Motor neuron (in vitro differentiated cells): ENCODE measurements at regions not wholly inside any gene's neighbourhood (a gene's known extent, or its start where the extent isn't known, plus 50 kb on each side); places are given as distances from the start of the nearest gene placed in this dataset.
A peak's percentile ranks its signal among the peaks of the same experiment; 100 is the strongest.

ENCODE experiments used
- ATAC-seq, 8 experiments: fragments of 200-7000 bp; cut with Tn5 transposase; replicated peaks in 6 of 8; 2 replicates each; pipeline ENCODE4 v1.8.0; 2021; ENCODE audit warnings: mild to moderate bottlenecking in 8 of 8, moderate library complexity in 8 of 8
- H3K27ac ChIP-seq, 2 donors: fragments of 250-450 bp; sonication (Bioruptor Pico); 2 replicates each; pipeline ENCODE4 v1.9.0; 2021; ENCODE audit warnings: antibody characterized with exemption in 2 of 2, mild to moderate bottlenecking in 2 of 2, moderate library complexity in 1 of 2
- H3K4me1 ChIP-seq, 2 donors: fragments of 250-450 bp; sonication (Bioruptor Pico); replicated peaks in 1 of 2; 2 replicates each; pipeline ENCODE4 v1.6.1; 2021; ENCODE audit warnings: antibody characterized with exemption in 2 of 2, mild to moderate bottlenecking in 2 of 2, moderate library complexity in 1 of 2
- H3K4me3 ChIP-seq, 5 donors: fragments of 250-450 bp; sonication (Bioruptor Pico); 2 replicates each; pipeline ENCODE4 v1.9.0; 2021; ENCODE audit warnings: antibody characterized with exemption in 5 of 5, mild to moderate bottlenecking in 5 of 5, moderate library complexity in 4 of 5
- WGBS, 10 experiments: fragments of 450-650 bp; shearing (Covaris generic); methylation state at CpG; one replicate each; pipeline ENCODE4 v1.0.0; 2022; 5-methylcytosine and 5-hydroxymethylcytosine counted together
- in situ Hi-C, 9 experiments: fragments of 400-800 bp; cut with MboI; loops; one replicate each; pipeline ENCODE4 v1.15.0; 2021; ENCODE audit warnings: low sequenced_read_pairs in 9 of 9, low pct_unique_long_range_greater_than_20kb in 2 of 9; ENCODE audit not compliant: unreplicated experiment in 9 of 9

GRCh38 chr18:40494603-40495002 is 1460.4 kb upstream of the PIK3C3 start:
- in situ Hi-C loops: no loop called here

GRCh38 chr18:40493316-40493715 is 1461.7 kb upstream of the PIK3C3 start:
- no peak overlapping the region for H3K27ac ChIP-seq
- no peaks in the 10 kb centered on the region for H3K4me1 ChIP-seq
- WGBS, 10 experiments: 3 to 100% (median 51%) methylated on average over 1 to 4 of the region's 4 CpGs
- in situ Hi-C loops: no loop called here
- H3K4me3 ChIP-seq: no peak overlapping the region
- no peak for ATAC-seq

More at GRCh38 chr18:40494603-40495002, 1460.4 kb upstream of the PIK3C3 start:
- Histone ChIP-seq H3K4me1 (no peaks in the 10 kb centered on the region), H3K4me3 (no peak overlapping the region), H3K27ac (no peak overlapping the region)
- 3 to 88% (median 58%) methylated on average over 1 to 2 of the region's 2 CpGs for WGBS, 10 experiments
- ATAC-seq: no peak

- H3K27ac ChIP-seq: no peak overlapping the region
- ATAC-seq: no peak
- in situ Hi-C loops: no loop called here
Measured at GRCh38 chr18:40489301-40489700, 1465.7 kb upstream of the PIK3C3 start.

GRCh38 chr18:40485318-40485717 is 1469.7 kb upstream of the PIK3C3 start:
- no peaks in the 10 kb centered on the region for H3K4me1 ChIP-seq
- no peak overlapping the region for H3K4me3 ChIP-seq
- peak in 1 of 8 experiments; percentile 29 for ATAC-seq
- in situ Hi-C loops: no loop called here
- H3K27ac ChIP-seq: no peak overlapping the region

More at GRCh38 chr18:40489301-40489700, 1465.7 kb upstream of the PIK3C3 start:
- Histone ChIP-seq H3K4me1 (no peaks in the 10 kb centered on the region), H3K4me3 (no peak overlapping the region)

GRCh38 chr18:40473221-40474029 is 1481.6 kb upstream of the PIK3C3 start:
- ATAC-seq: peak in 5 of 8 experiments; percentile 33 to 94 (median 84)
- WGBS, 10 experiments: 0 to 81% (median 51%) methylated on average over 2 to 8 of the region's 8 CpGs; no CpG with 5 or more reads in 1 of the 10 experiments
- peaks cover 0 to 19% of the 10 kb centered on the region in 2 donors for H3K4me1 ChIP-seq
- in situ Hi-C loops: no loop called here
- no peak overlapping the region for H3K4me3 ChIP-seq
- peak overlapping the region; percentile 48 to 73 for H3K27ac ChIP-seq

- Histone ChIP-seq H3K27ac (no peak overlapping the region), H3K4me3 (no peak overlapping the region), H3K4me1 (peaks cover 0 to 19% of the 10 kb centered on the region in 2 donors)
- in situ Hi-C loops: no loop called here
- no peak for ATAC-seq
- 14 to 100% (median 94%) methylated on average over 1 to 3 of the region's 3 CpGs for WGBS, 10 experiments
Measured at GRCh38 chr18:40470723-40471122, 1484.3 kb upstream of the PIK3C3 start.

- Histone ChIP-seq H3K4me3 (no peak overlapping the region), H3K27ac (no peak overlapping the region), H3K4me1 (peaks cover 0 to 19% of the 10 kb centered on the region in 2 donors)
- WGBS, 10 experiments: 43 to 100% (median 95%) methylated on average over 3 to 4 of the region's 4 CpGs; no CpG with 5 or more reads in 1 of the 10 experiments
- in situ Hi-C loops: no loop called here
- no peak for ATAC-seq
Measured at GRCh38 chr18:40469851-40470250, 1485.2 kb upstream of the PIK3C3 start.

GRCh38 chr18:40469316-40469715 is 1485.7 kb upstream of the PIK3C3 start:
- in situ Hi-C loops: no loop called here
- Histone ChIP-seq H3K4me3 (no peak overlapping the region), H3K4me1 (peaks cover 0 to 15% of the 10 kb centered on the region in 2 donors), H3K27ac (no peak overlapping the region)
- ATAC-seq: no peak

- H3K4me1 ChIP-seq: no peaks in the 10 kb centered on the region
- 0 to 100% (median 13%) methylated on average over 1 of the region's 1 CpG; no CpG with 5 or more reads in 3 of the 10 experiments for WGBS, 10 experiments
- ATAC-seq: no peak
- no peak overlapping the region for H3K27ac ChIP-seq
- in situ Hi-C loops: no loop called here
- no peak overlapping the region for H3K4me3 ChIP-seq
Measured at GRCh38 chr18:40464032-40464431, 1491.0 kb upstream of the PIK3C3 start.

- WGBS, 10 experiments: 4 to 100% (median 91%) methylated on average over 1 to 5 of the region's 5 CpGs
- in situ Hi-C loops: no loop called here
- no peak overlapping the region for H3K4me3 ChIP-seq
- ATAC-seq: peak in 2 of 8 experiments; percentile 70 to 76
- H3K27ac ChIP-seq: no peak overlapping the region
- peaks cover 3 to 4% of the 10 kb centered on the region in 2 donors for H3K4me1 ChIP-seq
Measured at GRCh38 chr18:40453903-40454302, 1501.1 kb upstream of the PIK3C3 start.

GRCh38 chr18:40452599-40452998 is 1502.4 kb upstream of the PIK3C3 start:
- Histone ChIP-seq H3K27ac (no peak overlapping the region), H3K4me1 (peaks cover 3 to 4% of the 10 kb centered on the region in 2 donors), H3K4me3 (no peak overlapping the region)
- 15 to 100% (median 85%) methylated on average over 1 to 2 of the region's 2 CpGs; no CpG with 5 or more reads in 3 of the 10 experiments for WGBS, 10 experiments
- no peak for ATAC-seq
- in situ Hi-C loops: no loop called here

GRCh38 chr18:40450751-40451150 is 1504.3 kb upstream of the PIK3C3 start:
- no peak overlapping the region for H3K27ac ChIP-seq
- in situ Hi-C loops: no loop called here
- H3K4me1 ChIP-seq: peaks cover 3 to 4% of the 10 kb centered on the region in 2 donors
- no peak overlapping the region for H3K4me3 ChIP-seq
- no peak for ATAC-seq

- peak in 2 of 8 experiments; percentile 37 to 53 for ATAC-seq
- 0 to 80% (median 47%) methylated on average over 1 of the region's 1 CpG; no CpG with 5 or more reads in 4 of the 10 experiments for WGBS, 10 experiments
- H3K27ac ChIP-seq: no peak overlapping the region
Measured at GRCh38 chr18:40447820-40448219, 1507.2 kb upstream of the PIK3C3 start.

GRCh38 chr18:40440088-40440487 is 1514.9 kb upstream of the PIK3C3 start:
- in situ Hi-C loops: loop anchor here in 1 of 9 experiments (25.0 kb wide), 1 partner anchor 947 kb away; no protein-coding TSS in a partner anchor
- ATAC-seq: no peak
- 16 to 100% (median 88%) methylated on average over 3 to 7 of the region's 7 CpGs for WGBS, 10 experiments
- Histone ChIP-seq H3K4me3 (no peak overlapping the region), H3K4me1 (peaks cover 0 to 17% of the 10 kb centered on the region in 2 donors), H3K27ac (no peak overlapping the region)

More at GRCh38 chr18:40447820-40448219, 1507.2 kb upstream of the PIK3C3 start:
- H3K4me3 ChIP-seq: no peak overlapping the region
- in situ Hi-C loops: loop anchor here in 1 of 9 experiments (25.0 kb wide), 1 partner anchor 939 kb away; no protein-coding TSS in a partner anchor
- no peaks in the 10 kb centered on the region for H3K4me1 ChIP-seq
